Keratinocyte (primary cell): ENCODE measurements at regions not wholly inside any gene's neighbourhood (a gene's known extent, or its start where the extent isn't known, plus 50 kb on each side); places are given as distances from the start of the nearest gene placed in this dataset.

ENCODE experiments used
- CTCF ChIP-seq, 3 experiments: IDR thresholded peaks in 1 of 3; conservative IDR thresholded peaks in 1 of 3; optimal IDR thresholded peaks in 1 of 3; 2 replicates in 2 of 3; 3 replicates in 1 of 3; pipeline versions ENCODE3 to v1.5.1; 2011; ENCODE audit warnings: low read length in 3 of 3, mild to moderate bottlenecking in 3 of 3, moderate library complexity in 2 of 3, control low read depth in 1 of 3, inconsistent platforms in 1 of 3; ENCODE audit not compliant: insufficient read depth in 2 of 3; ENCODE audit errors: extremely low read depth in 1 of 3
- EZH2 ChIP-seq: IDR thresholded peaks from one replicate; pipeline ENCODE4 v1.6.1; 2012; ENCODE audit warnings: inconsistent platforms, mild to moderate bottlenecking, low read length, moderate library complexity

- TF ChIP-seq CTCF (optimal IDR thresholded peaks at IDR 0.05 in 1 of 3, IDR thresholded peaks at IDR 0.05 in 1 of 3, conservative IDR thresholded peaks at IDR 0.05 in 1 of 3; ENCODE audit: extremely low read depth in 1 of 3, insufficient read depth in 2 of 3, low read length in 3 of 3), result no peak
- no peak for TF ChIP-seq EZH2
These were observed 134.8 kb upstream of the SHH start for GRCh38 chr7:155947051-155947450.
